Prostate gland (tissue), 2 donors: ENCODE measurements at regions not wholly inside any gene's neighbourhood (a gene's known extent, or its start where the extent isn't known, plus 50 kb on each side); places are given as distances from the start of the nearest gene placed in this dataset.

Experiments
- DNase-seq: peaks from one replicate; pipeline ENCODE4 v3.0.0-alpha.2; 2019; ENCODE audit warnings: low spot score
- H3K27ac ChIP-seq, 2 donors: fragments of 200-600 bp; sonication (generic); 2 replicates each; pipeline ENCODE4 v1.5.1; 2017 to 2019
- H3K27me3 ChIP-seq: fragments of 200-600 bp; sonication (generic); replicated peaks from 2 replicates; pipeline ENCODE4 v1.5.1; 2019; ENCODE audit not compliant: insufficient read depth
- H3K36me3 ChIP-seq, 2 donors: fragments of 200-600 bp; sonication (generic); 1 replicate in 1 of 2; 2 replicates in 1 of 2; pipeline versions ENCODE4 v1.5.1 to v1.8.1; 2017 to 2019
- H3K4me1 ChIP-seq: fragments of 200-600 bp; sonication (generic); replicated peaks from 2 replicates; pipeline ENCODE4 v1.5.1; 2019
- H3K4me3 ChIP-seq, 2 donors: fragments of 200-600 bp; sonication (generic); 2 replicates each; pipeline ENCODE4 v1.5.1; 2017 to 2019
- H3K9me3 ChIP-seq: fragments of 200-600 bp; sonication (generic); 2 replicates; pipeline ENCODE4 v1.5.1; 2017
- CTCF ChIP-seq, 4 experiments: fragments of 200-600 bp in 2 of 4; fragments of 450-650 bp in 2 of 4; sonication (generic) in 2 of 4; IDR thresholded peaks; 1 replicate in 3 of 4; 2 replicates in 1 of 4; pipeline ENCODE4 v1.5.1; 2016 to 2019; ENCODE audit warnings: antibody characterized with exemption in 4 of 4, mild to moderate bottlenecking in 2 of 4, moderate library complexity in 2 of 4
- POLR2A ChIP-seq: fragments of 450-650 bp; IDR thresholded peaks from one replicate; pipeline ENCODE4 v1.6.1; 2016; ENCODE audit warnings: antibody characterized with exemption, mild to moderate bottlenecking
- POLR2AphosphoS5 ChIP-seq: sonication (generic); formaldehyde crosslinking; IDR thresholded peaks from one replicate; pipeline ENCODE4 v1.6.1; 2017; ENCODE audit warnings: antibody characterized with exemption
- WGBS: methylation state at CpG from one replicate; pipeline ENCODE4 v1.1.5; 2018; 5-methylcytosine and 5-hydroxymethylcytosine counted together
- intact Hi-C: fragments of 100-400 bp; cut with DNase I; formaldehyde crosslinking; loops from one replicate; pipeline ENCODE4 v1.14.2; 2022

GRCh38 chr18:59086522-59086921, 53.2 kb upstream of the SEC11C start:
- H3K27me3 ChIP-seq, result no peaks in the 10 kb centered on the region
- no peak overlapping the region for H3K27ac ChIP-seq
- no peaks in the 10 kb centered on the region for H3K36me3 ChIP-seq
- H3K9me3 ChIP-seq, result no peaks in the 10 kb centered on the region
- H3K4me1 ChIP-seq, result no peaks in the 10 kb centered on the region
- H3K4me3 ChIP-seq, result no peak overlapping the region
- TF ChIP-seq POLR2AphosphoS5 (no peak), CTCF (IDR thresholded peaks at IDR 0.05) (no peak), POLR2A (no peak)
- intact Hi-C loops, result no loop called here
- no peak for DNase-seq
- WGBS, result 55% methylated on average over 4 of the region's 4 CpGs

GRCh38 chr18:59087391-59087790, 52.3 kb upstream of the SEC11C start:
- Histone ChIP-seq H3K27me3 (no peaks in the 10 kb centered on the region), H3K4me3 (no peak overlapping the region), H3K27ac (no peak overlapping the region), H3K9me3 (no peaks in the 10 kb centered on the region), H3K4me1 (no peaks in the 10 kb centered on the region), H3K36me3 (no peaks in the 10 kb centered on the region)
- TF ChIP-seq POLR2A, result no peak
- no peak for TF ChIP-seq POLR2AphosphoS5
- TF ChIP-seq CTCF (IDR thresholded peaks at IDR 0.05), result no peak
- DNase-seq, result no peak
- intact Hi-C loops, result no loop called here
- 85% methylated on average over 3 of the region's 3 CpGs for WGBS
